H1 (cell line): ENCODE measurements at regions not wholly inside any gene's neighbourhood (a gene's known extent, or its start where the extent isn't known, plus 50 kb on each side); places are given as distances from the start of the nearest gene placed in this dataset.

ENCODE experiments used
- CTCF ChIA-PET: fragments of 300-600 bp; sonication (Branson Sonifier 250); formaldehyde crosslinking; loops from one replicate; lab custom pipeline; 2021; ENCODE audit not compliant: partially characterized antibody; lab: Charles Lee
- POLR2A ChIA-PET: fragments of 300-600 bp; sonication (Branson Sonifier 250); formaldehyde crosslinking; loops from one replicate; lab custom pipeline; 2021; ENCODE audit warnings: inconsistent platforms; ENCODE audit not compliant: partially characterized antibody; lab: Charles Lee
- DNase-seq, 2 experiments: peaks; one replicate each; pipeline versions ENCODE4 v3.0.0 to v3.0.0-alpha.2; 2010 to 2022; ENCODE audit warnings: low spot score in 2 of 2, low read depth in 1 of 2, mixed read lengths in 1 of 2
- FAIRE-seq: peaks from 2 replicates; lab custom pipeline; 2011; peaks lifted over from hg19 to GRCh38; lab: Jason Lieb, UNC
- H2AFZ ChIP-seq: 2 replicates; pipeline ENCODE4 v1.8.1; 2012; ENCODE audit warnings: low read length, inconsistent platforms
- H2AK5ac ChIP-seq: 2 replicates; pipeline ENCODE4 v1.6.1; 2013; ENCODE audit warnings: low read depth, low read length
- H2BK120ac ChIP-seq: replicated peaks from 2 replicates; pipeline ENCODE3; 2013; ENCODE audit warnings: low read depth, low read length, inconsistent platforms
- H2BK12ac ChIP-seq: 2 replicates; pipeline ENCODE4 v1.6.1; 2013; ENCODE audit warnings: low read depth, low read length
- H2BK15ac ChIP-seq: 2 replicates; pipeline ENCODE4 v1.6.1; 2013; ENCODE audit warnings: low read length
- H2BK20ac ChIP-seq: 2 replicates; pipeline ENCODE4 v1.6.1; 2013; ENCODE audit warnings: low read length
- H2BK5ac ChIP-seq: 2 replicates; pipeline ENCODE4 v1.6.1; 2013; ENCODE audit warnings: low read depth, low read length
- H3K14ac ChIP-seq: 2 replicates; pipeline ENCODE4 v1.6.1; 2013; ENCODE audit warnings: inconsistent platforms; ENCODE audit not compliant: insufficient read length
- H3K18ac ChIP-seq: 2 replicates; pipeline ENCODE4 v1.6.1; 2013; ENCODE audit warnings: low read length; ENCODE audit errors: extremely low read depth
- H3K23ac ChIP-seq: 2 replicates; pipeline ENCODE4 v1.6.1; 2013; ENCODE audit warnings: inconsistent platforms; ENCODE audit not compliant: insufficient read length
- H3K23me2 ChIP-seq: 2 replicates; pipeline ENCODE4 v1.6.1; 2013; ENCODE audit warnings: low read depth, low read length
- H3K27ac ChIP-seq: 2 replicates; pipeline ENCODE4 v1.6.1; 2011; ENCODE audit warnings: low read depth, low read length, inconsistent platforms
- H3K27me3 ChIP-seq, 4 experiments: replicated peaks in 1 of 4; 1 replicate in 1 of 4; 2 replicates in 3 of 4; pipeline versions ENCODE4 v1.6.1 to v1.8.1; 2011 to 2013; ENCODE audit warnings: low read length in 3 of 4, mild to moderate bottlenecking in 3 of 4, inconsistent platforms in 2 of 4, mixed read lengths in 2 of 4, moderate library complexity in 1 of 4; ENCODE audit not compliant: control insufficient read depth in 3 of 4, insufficient read depth in 3 of 4; ENCODE audit errors: extremely low read depth in 1 of 4
- H3K36me3 ChIP-seq, 4 experiments: 2 replicates each; pipeline versions ENCODE4 v1.6.1 to v1.8.1; 2011 to 2013; ENCODE audit warnings: mild to moderate bottlenecking in 4 of 4, low read length in 3 of 4, moderate library complexity in 2 of 4, control low read depth in 1 of 4, inconsistent platforms in 1 of 4; ENCODE audit not compliant: insufficient read depth in 4 of 4, control insufficient read depth in 2 of 4
- H3K4ac ChIP-seq: replicated peaks from 2 replicates; pipeline ENCODE3; 2013; ENCODE audit warnings: low read length, low read depth, mixed read lengths, inconsistent platforms; ENCODE audit not compliant: insufficient read length
- H3K4me1 ChIP-seq, 4 experiments: replicated peaks in 1 of 4; 1 replicate in 1 of 4; 2 replicates in 3 of 4; pipeline versions ENCODE4 v1.6.1 to v1.8.1; 2011 to 2013; ENCODE audit warnings: low read length in 3 of 4, inconsistent platforms in 2 of 4, mixed read lengths in 1 of 4; ENCODE audit not compliant: insufficient read depth in 4 of 4, control insufficient read depth in 3 of 4
- H3K4me2 ChIP-seq, 2 experiments: 2 replicates each; pipeline versions ENCODE4 v1.6.1 to v1.8.1; 2011 to 2013; ENCODE audit warnings: low read depth in 2 of 2, low read length in 2 of 2, control low read depth in 1 of 2, inconsistent platforms in 1 of 2, mild to moderate bottlenecking in 1 of 2; ENCODE audit not compliant: insufficient read depth in 1 of 2
- H3K4me3 ChIP-seq, 4 experiments: fragments of 200-600, 300-600 bp in 1 of 4; sonication (generic), shearing (Covaris generic), sonication (Bioruptor Twin) in 1 of 4; 2 replicates each; pipeline versions ENCODE4 v1.5.1 to v1.8.1; 2011 to 2016; ENCODE audit warnings: low read length in 4 of 4, low read depth in 3 of 4, control low read depth in 2 of 4, inconsistent platforms in 2 of 4, mild to moderate bottlenecking in 2 of 4, mixed read lengths in 1 of 4, moderate library complexity in 1 of 4; ENCODE audit not compliant: insufficient read depth in 2 of 4; ENCODE audit errors: extremely low read depth in 1 of 4
- H3K56ac ChIP-seq: replicated peaks from 2 replicates; pipeline ENCODE3; 2013; ENCODE audit warnings: low read depth, mild to moderate bottlenecking, mixed read lengths, low read length, inconsistent platforms; ENCODE audit not compliant: insufficient read length
- H3K79me1 ChIP-seq: 2 replicates; pipeline ENCODE4 v1.6.1; 2013; ENCODE audit warnings: low read depth, low read length, control low read depth
- H3K79me2 ChIP-seq, 2 experiments: 2 replicates each; pipeline versions ENCODE4 v1.6.1 to v1.8.1; 2012 to 2013; ENCODE audit warnings: low read length in 2 of 2, mild to moderate bottlenecking in 2 of 2, inconsistent platforms in 1 of 2; ENCODE audit not compliant: insufficient read depth in 2 of 2, control insufficient read depth in 1 of 2
- H3K9ac ChIP-seq, 4 experiments: replicated peaks in 1 of 4; 1 replicate in 1 of 4; 2 replicates in 3 of 4; pipeline versions ENCODE4 v1.6.1 to v1.8.1; 2011 to 2013; ENCODE audit warnings: low read depth in 3 of 4, low read length in 3 of 4, control low read depth in 2 of 4, mild to moderate bottlenecking in 2 of 4, moderate library complexity in 2 of 4, inconsistent platforms in 1 of 4; ENCODE audit errors: extremely low read depth in 1 of 4
- H3K9me3 ChIP-seq, 2 experiments: 2 replicates each; pipeline versions ENCODE4 v1.6.1 to v1.8.1; 2012 to 2013; ENCODE audit warnings: mild to moderate bottlenecking in 2 of 2, moderate library complexity in 2 of 2, control low read depth in 1 of 2, inconsistent platforms in 1 of 2, low read depth in 1 of 2, low read length in 1 of 2, mixed read lengths in 1 of 2; ENCODE audit not compliant: insufficient read depth in 2 of 2
- H4K20me1 ChIP-seq, 2 experiments: replicated peaks in 1 of 2; 2 replicates each; pipeline versions ENCODE3 to v1.8.1; 2011 to 2013; ENCODE audit warnings: inconsistent platforms in 2 of 2, low read length in 2 of 2, mild to moderate bottlenecking in 1 of 2; ENCODE audit not compliant: insufficient read depth in 2 of 2, control insufficient read depth in 1 of 2
- H4K5ac ChIP-seq: 2 replicates; pipeline ENCODE4 v1.6.1; 2013; ENCODE audit warnings: low read length, low read depth, mixed read lengths, inconsistent platforms; ENCODE audit not compliant: insufficient read length
- H4K8ac ChIP-seq: 2 replicates; pipeline ENCODE4 v1.8.0; 2013; ENCODE audit warnings: mild to moderate bottlenecking, moderate library complexity, low read length, inconsistent platforms; ENCODE audit not compliant: insufficient read depth; ENCODE audit errors: extremely low read depth
- H4K91ac ChIP-seq: replicated peaks from 2 replicates; pipeline ENCODE3; 2013; ENCODE audit warnings: low read length, mixed read lengths, inconsistent platforms; ENCODE audit not compliant: insufficient read length
- RAD21 ChIP-seq, 2 experiments: IDR thresholded peaks in 1 of 2; conservative IDR thresholded peaks in 1 of 2; 2 replicates each; pipeline ENCODE4 v1.6.1; 2011; ENCODE audit warnings: low read depth in 2 of 2, low read length in 2 of 2, improper control_type of control experiment in 1 of 2, inconsistent platforms in 1 of 2, mild to moderate bottlenecking in 1 of 2, moderate library complexity in 1 of 2
- SAP30 ChIP-seq: fragments of 300-600 bp; sonication (generic); IDR thresholded peaks from 2 replicates; pipeline ENCODE4 v1.7.1; 2012; ENCODE audit warnings: low read length, moderate library complexity, mild to moderate bottlenecking, inconsistent platforms; ENCODE audit not compliant: insufficient read depth, insufficient replicate concordance
- TAF7 ChIP-seq: optimal IDR thresholded peaks from 2 replicates; pipeline ENCODE3; 2011; ENCODE audit warnings: low read depth, mild to moderate bottlenecking, inconsistent platforms, low read length, moderate library complexity, borderline replicate concordance
- WGBS, 2 experiments: shearing (Covaris generic) in 1 of 2; methylation state at CpG; one replicate each; pipeline versions ENCODE4 v1.1.6 to v1.1.7; 2013 to 2015; ENCODE audit warnings: low lambda C conversion rate in 2 of 2, mixed read lengths in 2 of 2, inconsistent platforms in 1 of 2, low coverage in 1 of 2, missing lambda C conversion rate in 1 of 2; ENCODE audit not compliant: insufficient replicate concordance in 2 of 2, insufficient coverage in 1 of 2, insufficient read length in 1 of 2; ENCODE audit errors: extremely low coverage in 1 of 2, missing lambda C conversion rate in 1 of 2; 5-methylcytosine and 5-hydroxymethylcytosine counted together
- TF ChIP-seq, protein P1 (sequence below), 3 experiments: IDR thresholded peaks; 1 replicate in 2 of 3; 2 replicates in 1 of 3; pipeline versions ENCODE4 v1.5.1 to v1.6.1; 2011; ENCODE audit warnings: low read length in 3 of 3, mild to moderate bottlenecking in 3 of 3, inconsistent platforms in 2 of 3, low read depth in 1 of 3, moderate library complexity in 1 of 3; ENCODE audit not compliant: insufficient read depth in 1 of 3; ENCODE audit errors: control extremely low read depth in 1 of 3

GRCh38 chr5:20340126-20340525, 352.1 kb upstream of the CDH18 start:
- TF ChIP-seq, protein P1, sequence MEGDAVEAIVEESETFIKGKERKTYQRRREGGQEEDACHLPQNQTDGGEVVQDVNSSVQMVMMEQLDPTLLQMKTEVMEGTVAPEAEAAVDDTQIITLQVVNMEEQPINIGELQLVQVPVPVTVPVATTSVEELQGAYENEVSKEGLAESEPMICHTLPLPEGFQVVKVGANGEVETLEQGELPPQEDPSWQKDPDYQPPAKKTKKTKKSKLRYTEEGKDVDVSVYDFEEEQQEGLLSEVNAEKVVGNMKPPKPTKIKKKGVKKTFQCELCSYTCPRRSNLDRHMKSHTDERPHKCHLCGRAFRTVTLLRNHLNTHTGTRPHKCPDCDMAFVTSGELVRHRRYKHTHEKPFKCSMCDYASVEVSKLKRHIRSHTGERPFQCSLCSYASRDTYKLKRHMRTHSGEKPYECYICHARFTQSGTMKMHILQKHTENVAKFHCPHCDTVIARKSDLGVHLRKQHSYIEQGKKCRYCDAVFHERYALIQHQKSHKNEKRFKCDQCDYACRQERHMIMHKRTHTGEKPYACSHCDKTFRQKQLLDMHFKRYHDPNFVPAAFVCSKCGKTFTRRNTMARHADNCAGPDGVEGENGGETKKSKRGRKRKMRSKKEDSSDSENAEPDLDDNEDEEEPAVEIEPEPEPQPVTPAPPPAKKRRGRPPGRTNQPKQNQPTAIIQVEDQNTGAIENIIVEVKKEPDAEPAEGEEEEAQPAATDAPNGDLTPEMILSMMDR (IDR thresholded peaks at IDR 0.05; ENCODE audit: control extremely low read depth in 1 of 3, insufficient read depth in 1 of 3, low read depth in 1 of 3, low read length in 3 of 3), result peak in 2 of 3 experiments; percentile 6 to 16; a peak in 2 of 4 replicates
- TF ChIP-seq SAP30 (no peak), TAF7 (no peak), RAD21 (IDR thresholded peaks at IDR 0.05 in 1 of 2, conservative IDR thresholded peaks at IDR 0.05 in 1 of 2; ENCODE audit: low read depth in 2 of 2, low read length in 2 of 2) (peak; percentile 37 to 51; a peak in 3 of 4 replicates)
- TF ChIP-seq, all 59 proteins: peak for 2
- H4K91ac ChIP-seq, result no peak overlapping the region
- no peak overlapping the region for H3K4me3 ChIP-seq
- H2AK5ac ChIP-seq, result no peak overlapping the region
- no peak overlapping the region for H3K4me2 ChIP-seq
- H2BK120ac ChIP-seq, result no peak overlapping the region
- no peaks in the 10 kb centered on the region for H3K4me1 ChIP-seq
- H4K20me1 ChIP-seq, result no peaks in the 10 kb centered on the region
- H3K36me3 ChIP-seq, result no peaks in the 10 kb centered on the region
- FAIRE-seq, result no peak
- H3K14ac ChIP-seq, result no peak overlapping the region
- H2AFZ ChIP-seq, result no peak overlapping the region
- no peak overlapping the region for H2BK15ac ChIP-seq
- H3K79me2 ChIP-seq, result no peaks in the 10 kb centered on the region
- POLR2A ChIA-PET, result no interaction called here
- no peak overlapping the region for H4K5ac ChIP-seq
- H3K18ac ChIP-seq, result no peak overlapping the region
- no peak overlapping the region for H3K9ac ChIP-seq
- H3K9me3 ChIP-seq, result peaks cover 4 to 5% of the 10 kb centered on the region in 2 experiments; a peak in 1 of 4 replicates
- no peak overlapping the region for H2BK5ac ChIP-seq
- H3K27ac ChIP-seq, result no peak overlapping the region
- no peaks in the 10 kb centered on the region for H3K27me3 ChIP-seq
- no peaks in the 10 kb centered on the region for H3K23me2 ChIP-seq
- no peak overlapping the region for H2BK20ac ChIP-seq
- H3K56ac ChIP-seq, result no peak overlapping the region
- no peak overlapping the region for H4K8ac ChIP-seq
- no peaks in the 10 kb centered on the region for H3K79me1 ChIP-seq
- CTCF ChIA-PET, result interaction anchor here (0.6 to 1.9 kb wide), 6 partner anchors 10 to 1110 kb away, joined by 3 to 14 read pairs (median 4); no protein-coding TSS in a partner anchor
- 92% methylated on average over 3 of the region's 3 CpGs; no CpG with 5 or more reads in 1 of the 2 experiments for WGBS, 2 experiments
- no peak overlapping the region for H3K23ac ChIP-seq
- H3K4ac ChIP-seq, result no peak overlapping the region
- H2BK12ac ChIP-seq, result no peak overlapping the region
- no peak for DNase-seq
